GM19025 (cell line): ENCODE measurements at regions not wholly inside any gene's neighbourhood (a gene's known extent, or its start where the extent isn't known, plus 50 kb on each side); places are given as distances from the start of the nearest gene placed in this dataset.

Experiments used
- ATAC-seq: cut with Tn5 transposase; IDR thresholded peaks from one replicate; pipeline ENCODE4 v1.9.1; 2021; ENCODE audit warnings: mild to moderate bottlenecking, low read depth, moderate library complexity; ENCODE audit not compliant: unreplicated experiment

DNA sequence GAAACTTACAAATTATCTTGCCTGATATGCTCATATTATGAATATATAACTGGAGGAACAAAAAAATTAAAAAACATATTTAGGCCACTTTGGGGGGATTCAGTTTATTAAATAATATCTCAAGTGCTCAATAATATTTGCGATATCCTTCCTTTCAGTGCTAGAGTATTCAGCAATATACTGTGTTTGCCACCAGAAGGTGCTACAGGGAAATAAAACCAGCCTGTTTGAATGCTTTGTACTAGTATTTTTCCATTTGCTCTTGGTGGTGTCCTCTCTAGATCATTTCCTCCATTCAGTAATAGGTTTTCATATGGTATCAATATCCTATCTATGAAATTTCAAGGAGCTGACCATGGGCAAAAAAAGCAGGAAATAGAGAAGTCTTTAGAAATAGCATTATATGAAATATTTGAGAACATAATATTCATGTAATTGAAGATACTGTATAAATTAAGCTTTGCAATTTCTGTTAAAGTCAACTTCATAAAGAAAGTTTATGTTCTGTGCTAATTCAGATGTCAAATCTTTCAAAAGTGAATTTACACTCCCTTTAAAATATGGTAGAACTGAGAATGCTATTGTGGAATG lies 106.2 kb upstream of the NAV3 start:
- ATAC-seq = no peak

DNA sequence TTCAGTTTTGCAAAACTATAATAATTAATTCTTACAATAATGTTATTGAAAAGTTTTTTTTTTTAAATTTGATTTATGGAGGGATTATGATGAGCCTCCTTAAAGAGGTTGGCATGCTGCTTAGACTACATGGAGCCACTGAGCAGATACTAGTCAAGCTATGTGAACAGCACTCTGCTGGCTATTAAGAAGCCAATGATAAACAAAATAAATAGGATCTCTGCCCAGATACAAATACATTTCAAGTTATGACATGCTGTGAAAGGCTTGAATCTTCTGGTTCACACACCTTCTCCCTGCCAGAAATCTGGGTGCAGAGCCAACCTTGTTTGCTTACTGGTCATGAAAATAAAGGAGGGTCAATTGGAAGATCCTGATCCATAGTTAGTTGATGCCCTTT lies 107.4 kb upstream of the NAV3 start:
- no peak for ATAC-seq

- ATAC-seq = no peak
These were observed 108.2 kb upstream of the NAV3 start for GRCh38 chr12:77722536-77722935.

GRCh38 chr12:77720258-77720657 lies 110.4 kb upstream of the NAV3 start:
- no peak for ATAC-seq

- no peak for ATAC-seq
These were observed 120.5 kb upstream of the NAV3 start for GRCh38 chr12:77710209-77710608.

GRCh38 chr12:77697126-77697525 lies 133.6 kb upstream of the NAV3 start:
- no peak for ATAC-seq

- ATAC-seq = no peak
These were observed 134.5 kb upstream of the NAV3 start for GRCh38 chr12:77696183-77696582.

DNA sequence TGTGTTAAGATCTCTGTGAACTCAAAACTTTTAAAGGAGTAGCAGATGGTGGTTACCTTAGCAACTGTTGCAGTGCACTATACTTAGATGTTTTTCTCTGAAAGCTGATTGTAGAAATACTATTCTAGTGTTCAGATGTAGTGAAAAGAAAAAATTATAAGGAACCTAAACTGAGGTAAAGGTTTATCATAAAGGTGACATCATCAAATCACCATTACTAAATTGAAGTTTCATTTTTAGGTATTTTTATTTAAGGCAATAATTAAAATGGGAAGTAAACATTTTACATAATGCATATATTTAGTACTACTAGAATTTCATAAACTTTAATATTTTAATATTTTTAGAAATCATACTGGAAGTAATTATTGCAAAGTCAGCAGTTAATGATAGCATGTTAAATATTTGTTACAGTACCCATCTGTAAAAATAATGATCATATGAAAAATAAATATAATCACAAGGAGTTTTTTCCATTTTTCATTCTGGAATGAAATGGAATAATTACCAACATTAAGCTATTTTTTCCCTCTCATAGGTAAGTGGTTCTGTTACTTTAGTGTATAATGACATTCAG lies 141.1 kb upstream of the NAV3 start:
- no peak for ATAC-seq

DNA sequence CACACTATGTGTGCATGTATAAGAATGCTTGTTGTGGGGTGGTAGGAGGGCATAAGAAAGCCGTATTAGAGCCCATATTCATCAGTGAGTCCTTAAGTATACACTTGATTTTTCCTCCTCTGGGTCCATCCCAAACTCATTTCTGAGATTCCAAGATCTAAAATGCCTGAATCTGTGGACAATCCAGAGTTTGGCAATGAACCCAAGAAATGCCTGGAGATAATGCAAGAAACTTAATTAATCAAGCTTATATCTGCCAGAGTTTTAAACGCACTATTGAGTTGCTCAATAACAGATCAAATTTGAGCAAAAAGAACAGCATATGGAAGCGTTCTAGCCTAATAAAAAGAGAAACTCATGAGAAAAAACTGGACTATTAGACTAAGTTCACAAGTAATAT lies 143.4 kb upstream of the NAV3 start:
- ATAC-seq = no peak

GRCh38 chr12:77686760-77687159 lies 143.9 kb upstream of the NAV3 start:
- no peak for ATAC-seq

DNA sequence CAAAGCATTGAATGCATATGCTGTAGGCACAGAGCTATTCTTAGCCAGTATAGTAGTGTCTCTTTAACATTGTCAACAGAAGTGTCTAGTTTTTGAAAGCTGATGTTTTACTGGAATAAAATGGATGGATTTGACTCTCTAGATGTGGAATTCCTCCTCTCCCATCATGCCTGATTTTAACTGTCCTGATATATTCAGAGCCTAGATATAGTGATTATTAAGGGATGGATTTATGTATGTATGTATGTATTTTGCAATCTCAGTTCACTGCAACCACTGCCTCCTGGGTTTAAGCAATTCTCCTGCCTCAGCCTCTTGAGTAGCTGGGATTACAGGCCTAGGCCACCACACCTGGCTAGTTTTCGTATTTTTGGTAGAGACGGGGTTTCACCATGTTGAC lies 144.8 kb upstream of the NAV3 start:
- ATAC-seq = no peak

DNA sequence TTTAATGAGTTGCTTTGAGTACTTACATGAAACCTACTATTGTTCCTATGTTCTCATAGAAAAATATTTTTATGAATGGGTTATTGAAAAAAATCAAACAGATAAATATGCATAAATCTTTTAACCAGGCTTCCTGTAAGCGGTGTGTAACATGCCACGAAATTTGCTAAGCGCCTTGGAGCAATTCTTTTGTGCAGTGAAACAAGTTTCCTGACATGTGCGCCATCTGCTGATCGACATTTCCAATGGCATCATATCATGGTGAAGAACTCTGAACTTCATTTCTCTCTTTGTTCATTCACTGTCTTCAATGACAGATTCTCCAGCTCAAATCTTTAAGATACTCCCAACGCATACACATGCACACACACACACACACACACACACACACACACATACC lies 145.6 kb upstream of the NAV3 start:
- peak; percentile 68 for ATAC-seq

GRCh38 chr12:77682488-77682887 lies 148.2 kb upstream of the NAV3 start:
- ATAC-seq = no peak

GRCh38 chr12:77681726-77682125 lies 149.0 kb upstream of the NAV3 start:
- no peak for ATAC-seq

DNA sequence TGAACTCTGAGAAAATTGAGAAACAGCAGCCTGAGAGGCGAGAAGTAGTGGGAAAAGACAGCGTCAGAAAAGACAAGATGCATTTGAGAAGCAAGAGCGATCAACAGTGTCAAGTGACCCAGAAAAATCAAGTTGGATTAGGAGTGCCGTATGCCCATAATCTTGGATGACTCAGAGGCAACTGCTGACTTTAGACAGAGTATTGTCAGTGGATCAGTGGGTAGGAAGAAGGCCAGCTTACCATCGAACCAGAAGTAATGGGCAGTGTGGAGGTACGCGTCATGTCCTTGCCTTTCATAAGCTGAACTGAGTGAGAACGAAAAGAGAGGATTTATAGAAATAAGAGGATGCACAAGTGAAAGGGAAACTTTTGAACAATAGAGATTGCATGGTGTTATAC lies 151.0 kb upstream of the NAV3 start:
- ATAC-seq = no peak

DNA sequence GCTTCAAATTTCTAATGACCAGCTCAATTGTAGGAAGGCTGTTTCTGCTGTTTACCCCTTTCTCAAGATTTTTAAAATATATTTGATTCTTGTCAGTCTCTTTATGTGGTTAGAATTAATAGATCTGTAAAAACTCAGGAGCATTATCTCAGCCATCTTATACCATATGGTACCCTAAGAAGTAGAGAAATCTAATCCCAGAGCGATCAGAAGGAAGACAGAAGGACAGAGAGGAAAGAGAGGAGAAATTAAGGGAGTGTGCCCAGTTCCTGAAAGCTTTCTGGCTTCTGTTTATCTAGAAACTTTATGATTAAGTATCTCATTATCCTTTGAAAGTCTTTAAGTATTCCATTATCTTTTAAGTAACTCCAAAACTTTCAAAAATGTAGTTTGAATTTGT lies 152.1 kb upstream of the NAV3 start:
- no peak for ATAC-seq

DNA sequence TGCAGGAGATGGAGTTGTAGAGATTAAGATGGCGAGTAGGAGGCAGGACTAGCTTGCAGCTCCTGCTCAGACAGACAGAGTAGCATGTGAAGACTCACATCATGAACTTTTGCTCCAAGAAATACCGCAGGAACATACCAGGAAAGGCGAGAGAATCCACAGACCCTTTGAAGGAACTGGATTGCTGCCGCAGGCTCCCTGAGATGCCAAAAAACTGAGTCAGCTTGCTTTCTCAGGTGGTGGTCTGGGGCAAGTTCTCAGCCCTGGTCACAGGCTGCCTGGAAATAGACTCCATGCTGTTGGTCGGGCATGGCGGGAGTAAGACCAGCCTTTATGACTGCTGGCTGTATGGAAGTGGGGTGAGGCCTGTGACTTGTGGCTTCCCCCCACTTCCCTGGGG lies 163.6 kb upstream of the NAV3 start:
- no peak for ATAC-seq

- ATAC-seq = no peak
These were observed 182.0 kb upstream of the NAV3 start for GRCh38 chr12:77648716-77649115.

- peak; percentile 84 for ATAC-seq
These were observed 184.6 kb upstream of the NAV3 start for GRCh38 chr12:77645966-77646598.

DNA sequence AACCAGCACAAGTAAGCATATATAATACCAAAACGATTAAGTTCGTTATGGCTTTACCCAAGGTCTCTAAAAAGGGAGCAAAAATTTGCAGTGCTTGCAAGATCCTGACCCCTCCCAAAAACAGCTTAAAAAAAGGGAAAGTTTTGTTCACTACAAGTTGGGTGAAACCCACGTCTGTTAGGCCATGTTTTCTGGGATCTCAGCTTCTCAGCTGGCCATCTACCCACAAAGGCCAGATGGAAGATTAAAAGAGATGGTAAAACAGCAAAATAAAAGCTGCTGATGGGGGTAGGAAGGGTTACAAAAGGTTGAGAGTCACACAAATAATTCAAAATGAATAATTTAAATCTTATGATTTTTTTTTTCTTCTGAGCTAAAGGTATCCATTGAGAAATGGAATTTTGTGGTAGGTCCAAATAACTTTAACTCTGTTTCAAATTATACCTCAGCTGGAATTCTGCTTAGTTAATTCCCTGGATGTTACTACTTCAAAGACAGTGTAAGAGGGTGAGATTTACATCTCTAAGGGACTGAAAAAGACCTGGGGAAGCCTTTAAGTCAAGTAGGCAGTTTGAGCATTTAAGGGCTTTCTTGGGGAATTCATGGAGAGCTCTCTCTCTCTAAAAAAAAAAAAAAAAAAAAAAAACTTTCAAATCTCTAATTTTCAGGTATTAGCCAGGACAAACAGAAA lies 185.6 kb upstream of the NAV3 start:
- no peak for ATAC-seq

DNA sequence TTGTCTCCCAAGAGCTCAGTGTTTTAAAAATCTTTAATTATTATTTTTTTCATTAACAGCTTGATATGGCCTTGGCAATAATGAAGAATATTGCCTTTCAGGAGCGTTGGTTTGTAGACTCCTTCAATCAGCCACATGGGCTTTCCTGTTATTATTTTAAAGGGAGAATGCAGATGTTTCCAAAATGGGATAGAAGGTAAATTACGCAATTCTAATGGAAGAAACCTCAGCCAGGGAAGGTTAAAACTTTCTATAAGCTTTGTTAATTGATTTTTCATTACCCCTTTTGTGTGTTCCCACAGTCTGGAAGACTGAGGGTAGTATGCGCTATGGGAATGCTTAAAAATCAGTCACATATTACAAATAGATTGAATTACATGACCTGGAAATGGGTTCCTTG lies 188.4 kb upstream of the NAV3 start:
- no peak for ATAC-seq

DNA sequence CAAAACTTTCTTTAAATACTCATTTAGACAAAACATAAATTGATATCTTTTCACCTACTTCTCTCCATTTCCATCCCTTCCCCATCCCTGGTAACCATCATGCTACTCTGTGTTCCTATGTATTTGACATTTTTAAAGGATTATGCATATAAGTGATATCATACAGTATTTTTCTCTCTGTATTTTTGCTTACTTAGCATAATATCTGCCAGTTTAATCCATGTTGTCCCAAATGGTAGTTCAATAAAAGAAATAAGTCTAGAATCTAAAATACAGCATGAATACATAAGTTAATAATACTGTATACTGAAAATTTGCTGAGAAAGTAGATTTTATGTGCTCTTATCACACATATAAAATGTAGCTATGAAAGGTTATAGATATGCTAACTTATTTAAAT lies 190.3 kb upstream of the NAV3 start:
- no peak for ATAC-seq
